Neural crest cell (in vitro differentiated cells): ENCODE measurements at regions not wholly inside any gene's neighbourhood (a gene's known extent, or its start where the extent isn't known, plus 50 kb on each side); places are given as distances from the start of the nearest gene placed in this dataset.

Experiments
- DNase-seq: peaks from one replicate; pipeline ENCODE4 v3.0.0; 2021; ENCODE audit warnings: low read depth, mixed read lengths, low spot score
- H3K27ac Mint-ChIP-seq: one replicate; pipeline ENCODE4 v1.8.0; 2021; ENCODE audit warnings: mild to moderate bottlenecking, mixed read lengths; ENCODE audit not compliant: unreplicated experiment
- H3K27me3 Mint-ChIP-seq: 2 replicates; pipeline ENCODE4 v1.8.0; 2021; ENCODE audit warnings: low read depth, mild to moderate bottlenecking, mixed read lengths
- H3K36me3 Mint-ChIP-seq: 2 replicates; pipeline ENCODE4 v1.8.0; 2021; ENCODE audit warnings: low read depth, mild to moderate bottlenecking, mixed read lengths
- H3K4me1 Mint-ChIP-seq: 2 replicates; pipeline ENCODE4 v1.8.0; 2021; ENCODE audit warnings: mixed read lengths
- H3K4me3 Mint-ChIP-seq: one replicate; pipeline ENCODE4 v1.8.0; 2021; ENCODE audit warnings: mild to moderate bottlenecking, mixed read lengths
- H3K9me3 Mint-ChIP-seq: 2 replicates; pipeline ENCODE4 v1.8.0; 2021; ENCODE audit warnings: mixed read lengths
- CTCF ChIP-seq: fragments of 200-600 bp; sonication (generic); conservative IDR thresholded peaks from 2 replicates; pipeline ENCODE4 v1.5.0; 2021; ENCODE audit warnings: antibody characterized with exemption, mild to moderate bottlenecking

DNA sequence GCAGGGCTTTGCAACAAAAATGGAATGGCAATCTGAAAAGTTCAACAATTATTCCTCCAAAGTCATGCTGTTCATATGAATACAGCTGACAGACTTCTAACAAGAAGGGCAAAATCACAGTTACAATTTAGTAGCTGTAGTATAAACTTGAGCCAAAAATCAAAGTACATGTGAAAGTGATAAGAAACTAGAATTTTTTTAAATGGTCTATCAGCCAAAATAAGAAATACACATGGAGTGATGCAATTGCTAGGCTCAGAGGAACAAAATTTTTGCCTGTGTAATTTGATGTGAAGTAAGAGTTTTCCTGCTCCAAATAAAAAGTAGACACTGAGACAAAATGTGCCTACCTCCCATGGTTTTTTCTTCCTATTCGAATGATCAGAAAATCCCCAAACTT is 167.7 kb upstream of the CDKN3 start:
- H3K27ac Mint-ChIP-seq: no peak overlapping the region
- H3K27me3 Mint-ChIP-seq: no peaks in the 10 kb centered on the region
- H3K9me3 Mint-ChIP-seq: no peaks in the 10 kb centered on the region

DNA sequence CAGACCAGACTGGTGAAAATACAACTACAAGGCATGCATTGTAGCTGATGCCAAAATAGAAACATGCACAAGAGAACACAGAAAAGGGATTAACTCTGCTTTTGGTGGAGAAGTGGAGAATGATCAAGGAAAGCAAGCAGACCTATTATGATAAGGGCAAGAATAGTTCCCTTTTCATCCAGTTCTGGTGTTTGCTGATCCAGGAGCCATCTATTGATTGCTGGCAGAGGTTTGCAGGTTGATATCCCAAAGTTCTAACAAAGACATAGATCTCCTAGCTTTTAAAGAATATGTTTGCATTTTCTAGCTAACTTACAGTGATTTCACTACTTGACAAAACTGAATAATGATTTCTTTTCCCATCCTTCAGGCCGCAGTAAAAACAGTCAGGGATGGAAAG is 166.2 kb upstream of the CDKN3 start:
- H3K27me3 Mint-ChIP-seq: no peaks in the 10 kb centered on the region
- H3K9me3 Mint-ChIP-seq: no peaks in the 10 kb centered on the region
- peaks cover 4% of the 10 kb centered on the region for H3K4me1 Mint-ChIP-seq
- DNase-seq: no peak
- peaks cover 3% of the 10 kb centered on the region for H3K36me3 Mint-ChIP-seq
- no peak overlapping the region for H3K4me3 Mint-ChIP-seq
- no peak for TF ChIP-seq CTCF
- H3K27ac Mint-ChIP-seq: no peak overlapping the region

More for the DNA sequence above, 167.7 kb upstream of the CDKN3 start:
- H3K36me3 Mint-ChIP-seq: peaks cover 3% of the 10 kb centered on the region
- no peak overlapping the region for H3K4me3 Mint-ChIP-seq
- no peak for TF ChIP-seq CTCF
- peaks cover 9% of the 10 kb centered on the region for H3K4me1 Mint-ChIP-seq
- no peak for DNase-seq

DNA sequence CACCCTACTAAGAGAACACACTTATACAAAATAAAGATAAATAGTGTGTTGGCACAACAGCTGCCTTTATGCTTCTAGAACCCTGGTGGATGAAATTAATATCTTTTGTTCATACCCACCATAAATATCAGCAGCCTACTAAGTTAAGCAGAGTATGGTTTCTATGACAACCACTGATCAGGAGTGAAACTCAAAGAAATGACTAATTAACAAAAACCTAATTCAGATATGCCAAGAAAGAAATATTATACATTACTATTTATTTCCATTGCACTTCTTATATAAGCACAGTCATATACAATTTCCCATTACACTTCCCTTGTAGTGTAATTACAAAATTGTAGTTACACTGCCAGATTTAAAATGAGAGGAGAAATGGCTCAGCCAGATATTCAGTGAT is 164.1 kb upstream of the CDKN3 start:
- no peak overlapping the region for H3K27ac Mint-ChIP-seq
- no peaks in the 10 kb centered on the region for H3K4me1 Mint-ChIP-seq
- H3K4me3 Mint-ChIP-seq: no peak overlapping the region
- no peaks in the 10 kb centered on the region for H3K9me3 Mint-ChIP-seq
- H3K27me3 Mint-ChIP-seq: no peaks in the 10 kb centered on the region
- H3K36me3 Mint-ChIP-seq: peaks cover 3% of the 10 kb centered on the region
- no peak for DNase-seq
- TF ChIP-seq CTCF: no peak

DNA sequence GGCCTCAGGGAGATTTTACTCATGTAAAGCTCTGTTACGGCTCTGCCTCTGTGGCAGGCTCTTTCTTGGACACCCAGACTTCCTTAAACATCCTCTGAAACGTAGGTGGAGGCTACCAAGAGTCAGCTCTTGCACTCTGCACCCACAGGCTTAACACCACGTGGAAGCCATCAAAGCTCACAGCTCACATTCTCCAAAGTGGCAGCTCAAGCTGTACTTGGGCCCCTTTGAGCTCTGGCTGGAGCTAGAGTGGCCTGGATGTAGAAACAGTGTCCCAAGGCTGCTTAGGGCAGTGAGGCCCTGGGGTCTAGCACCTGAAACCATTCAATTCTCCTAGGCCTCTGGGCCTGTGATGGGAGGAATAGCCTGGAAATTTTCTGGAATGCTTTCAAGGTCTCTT is 155.3 kb upstream of the CDKN3 start:
- TF ChIP-seq CTCF: no peak
- no peak overlapping the region for H3K27ac Mint-ChIP-seq
- DNase-seq: no peak
- H3K27me3 Mint-ChIP-seq: no peaks in the 10 kb centered on the region
- H3K4me3 Mint-ChIP-seq: no peak overlapping the region
- H3K4me1 Mint-ChIP-seq: no peaks in the 10 kb centered on the region
- no peaks in the 10 kb centered on the region for H3K36me3 Mint-ChIP-seq
- peaks cover 4% of the 10 kb centered on the region for H3K9me3 Mint-ChIP-seq

DNA sequence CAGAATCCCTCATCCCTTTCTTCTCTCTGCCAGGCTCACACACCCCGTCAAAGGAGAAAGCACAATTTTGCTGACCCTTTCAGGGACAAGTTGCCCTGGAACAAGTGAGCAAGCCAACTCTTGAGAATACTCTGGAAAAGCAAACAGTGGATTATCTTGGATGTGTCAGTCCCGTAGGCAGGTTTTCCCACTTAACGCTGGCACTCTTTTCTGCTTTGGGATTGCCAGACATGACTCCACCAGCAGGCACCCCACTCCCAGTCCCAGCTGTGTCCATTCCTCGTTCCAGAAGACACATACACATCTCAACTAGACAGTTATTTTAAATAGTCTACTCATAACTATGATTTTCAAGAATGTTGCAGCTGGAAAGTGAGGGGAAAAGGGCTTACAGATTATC is 145.5 kb upstream of the CDKN3 start:
- H3K4me1 Mint-ChIP-seq: no peaks in the 10 kb centered on the region
- peaks cover 3% of the 10 kb centered on the region for H3K27me3 Mint-ChIP-seq
- H3K9me3 Mint-ChIP-seq: no peaks in the 10 kb centered on the region

More for the DNA sequence above, 145.5 kb upstream of the CDKN3 start:
- H3K27ac Mint-ChIP-seq: no peak overlapping the region
- no peak for DNase-seq
- H3K36me3 Mint-ChIP-seq: no peaks in the 10 kb centered on the region
- H3K4me3 Mint-ChIP-seq: no peak overlapping the region
- TF ChIP-seq CTCF: no peak
